Prostate gland (tissue), 2 donors: ENCODE measurements at regions not wholly inside any gene's neighbourhood (a gene's known extent, or its start where the extent isn't known, plus 50 kb on each side); places are given as distances from the start of the nearest gene placed in this dataset.

Experiments used
- DNase-seq: peaks from one replicate; pipeline ENCODE4 v3.0.0-alpha.2; 2019; ENCODE audit warnings: low spot score
- H3K27ac ChIP-seq, 2 donors: fragments of 200-600 bp; sonication (generic); 2 replicates each; pipeline ENCODE4 v1.5.1; 2017 to 2019
- H3K27me3 ChIP-seq: fragments of 200-600 bp; sonication (generic); replicated peaks from 2 replicates; pipeline ENCODE4 v1.5.1; 2019; ENCODE audit not compliant: insufficient read depth
- H3K36me3 ChIP-seq, 2 donors: fragments of 200-600 bp; sonication (generic); 1 replicate in 1 of 2; 2 replicates in 1 of 2; pipeline versions ENCODE4 v1.5.1 to v1.8.1; 2017 to 2019
- H3K4me1 ChIP-seq: fragments of 200-600 bp; sonication (generic); replicated peaks from 2 replicates; pipeline ENCODE4 v1.5.1; 2019
- H3K4me3 ChIP-seq, 2 donors: fragments of 200-600 bp; sonication (generic); 2 replicates each; pipeline ENCODE4 v1.5.1; 2017 to 2019
- H3K9me3 ChIP-seq: fragments of 200-600 bp; sonication (generic); 2 replicates; pipeline ENCODE4 v1.5.1; 2017
- POLR2A ChIP-seq: fragments of 450-650 bp; IDR thresholded peaks from one replicate; pipeline ENCODE4 v1.6.1; 2016; ENCODE audit warnings: antibody characterized with exemption, mild to moderate bottlenecking
- POLR2AphosphoS5 ChIP-seq: sonication (generic); formaldehyde crosslinking; IDR thresholded peaks from one replicate; pipeline ENCODE4 v1.6.1; 2017; ENCODE audit warnings: antibody characterized with exemption
- WGBS: methylation state at CpG from one replicate; pipeline ENCODE4 v1.1.5; 2018; 5-methylcytosine and 5-hydroxymethylcytosine counted together
- intact Hi-C: fragments of 100-400 bp; cut with DNase I; formaldehyde crosslinking; loops from one replicate; pipeline ENCODE4 v1.14.2; 2022
- TF ChIP-seq, protein P1 (sequence below), 4 experiments: fragments of 200-600 bp in 2 of 4; fragments of 450-650 bp in 2 of 4; sonication (generic) in 2 of 4; IDR thresholded peaks; 1 replicate in 3 of 4; 2 replicates in 1 of 4; pipeline ENCODE4 v1.5.1; 2016 to 2019; ENCODE audit warnings: antibody characterized with exemption in 4 of 4, mild to moderate bottlenecking in 2 of 4, moderate library complexity in 2 of 4

GRCh38 chr2:59896499-59897245, 656.8 kb downstream of the BCL11A start:
- intact Hi-C loops: no loop called here
- 84% methylated on average over 3 of the region's 3 CpGs for WGBS
- Histone ChIP-seq H3K27me3 (no peaks in the 10 kb centered on the region), H3K36me3 (no peaks in the 10 kb centered on the region), H3K4me3 (no peak overlapping the region), H3K4me1 (no peaks in the 10 kb centered on the region), H3K9me3 (no peaks in the 10 kb centered on the region), H3K27ac (no peak overlapping the region)
- TF ChIP-seq, protein P1, sequence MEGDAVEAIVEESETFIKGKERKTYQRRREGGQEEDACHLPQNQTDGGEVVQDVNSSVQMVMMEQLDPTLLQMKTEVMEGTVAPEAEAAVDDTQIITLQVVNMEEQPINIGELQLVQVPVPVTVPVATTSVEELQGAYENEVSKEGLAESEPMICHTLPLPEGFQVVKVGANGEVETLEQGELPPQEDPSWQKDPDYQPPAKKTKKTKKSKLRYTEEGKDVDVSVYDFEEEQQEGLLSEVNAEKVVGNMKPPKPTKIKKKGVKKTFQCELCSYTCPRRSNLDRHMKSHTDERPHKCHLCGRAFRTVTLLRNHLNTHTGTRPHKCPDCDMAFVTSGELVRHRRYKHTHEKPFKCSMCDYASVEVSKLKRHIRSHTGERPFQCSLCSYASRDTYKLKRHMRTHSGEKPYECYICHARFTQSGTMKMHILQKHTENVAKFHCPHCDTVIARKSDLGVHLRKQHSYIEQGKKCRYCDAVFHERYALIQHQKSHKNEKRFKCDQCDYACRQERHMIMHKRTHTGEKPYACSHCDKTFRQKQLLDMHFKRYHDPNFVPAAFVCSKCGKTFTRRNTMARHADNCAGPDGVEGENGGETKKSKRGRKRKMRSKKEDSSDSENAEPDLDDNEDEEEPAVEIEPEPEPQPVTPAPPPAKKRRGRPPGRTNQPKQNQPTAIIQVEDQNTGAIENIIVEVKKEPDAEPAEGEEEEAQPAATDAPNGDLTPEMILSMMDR (IDR thresholded peaks at IDR 0.05): no peak
- TF ChIP-seq POLR2AphosphoS5 (no peak), POLR2A (no peak)
- DNase-seq: no peak

DNA sequence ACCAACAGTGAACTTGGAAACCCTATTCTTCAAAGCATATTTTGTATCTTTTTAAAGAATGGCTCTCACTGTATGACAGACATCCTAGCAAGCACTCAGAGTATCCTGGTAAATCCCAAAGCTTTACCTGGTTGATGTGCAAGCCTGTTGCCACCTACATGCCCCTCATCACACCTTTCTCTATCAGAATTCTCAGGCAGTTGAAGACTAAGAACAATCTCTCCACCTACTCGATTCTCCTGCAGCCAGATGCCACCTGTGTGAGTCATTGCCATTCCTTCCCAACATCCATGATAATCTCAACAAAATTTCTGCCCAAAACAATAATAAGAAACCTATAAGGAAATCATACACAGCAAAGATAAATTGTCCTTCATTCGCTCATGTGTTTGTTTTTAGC, 659.8 kb downstream of the BCL11A start:
- no peak for DNase-seq
- intact Hi-C loops: no loop called here
- Histone ChIP-seq H3K36me3 (no peaks in the 10 kb centered on the region), H3K27ac (no peak overlapping the region), H3K4me1 (no peaks in the 10 kb centered on the region), H3K27me3 (no peaks in the 10 kb centered on the region), H3K9me3 (no peaks in the 10 kb centered on the region), H3K4me3 (no peak overlapping the region)
- no peak for TF ChIP-seq POLR2AphosphoS5
- TF ChIP-seq, protein P1 (IDR thresholded peaks at IDR 0.05): no peak
- 86% methylated on average over 2 of the region's 2 CpGs for WGBS

GRCh38 chr2:59892398-59892797, 661.1 kb downstream of the BCL11A start:
- WGBS: 55% methylated on average over 5 of the region's 5 CpGs
- TF ChIP-seq POLR2A (no peak), POLR2AphosphoS5 (no peak)
- TF ChIP-seq, protein P1 (IDR thresholded peaks at IDR 0.05): no peak
- no peak for DNase-seq
- intact Hi-C loops: no loop called here
- Histone ChIP-seq H3K9me3 (no peaks in the 10 kb centered on the region), H3K4me1 (no peaks in the 10 kb centered on the region), H3K4me3 (no peak overlapping the region), H3K36me3 (no peaks in the 10 kb centered on the region), H3K27me3 (no peaks in the 10 kb centered on the region), H3K27ac (no peak overlapping the region)

- H3K4me3 ChIP-seq: no peak overlapping the region
- no peak for DNase-seq
- no peaks in the 10 kb centered on the region for H3K36me3 ChIP-seq
- H3K4me1 ChIP-seq: no peaks in the 10 kb centered on the region
- H3K27me3 ChIP-seq: no peaks in the 10 kb centered on the region
- no peak overlapping the region for H3K27ac ChIP-seq
- WGBS: 96% methylated on average over 8 of the region's 8 CpGs
- no peak for TF ChIP-seq POLR2AphosphoS5
- no peak for TF ChIP-seq POLR2A
- TF ChIP-seq, protein P1 (IDR thresholded peaks at IDR 0.05): no peak
- intact Hi-C loops: no loop called here
- no peaks in the 10 kb centered on the region for H3K9me3 ChIP-seq
Observed at GRCh38 chr2:59889305-59889704, 664.1 kb downstream of the BCL11A start.

DNA sequence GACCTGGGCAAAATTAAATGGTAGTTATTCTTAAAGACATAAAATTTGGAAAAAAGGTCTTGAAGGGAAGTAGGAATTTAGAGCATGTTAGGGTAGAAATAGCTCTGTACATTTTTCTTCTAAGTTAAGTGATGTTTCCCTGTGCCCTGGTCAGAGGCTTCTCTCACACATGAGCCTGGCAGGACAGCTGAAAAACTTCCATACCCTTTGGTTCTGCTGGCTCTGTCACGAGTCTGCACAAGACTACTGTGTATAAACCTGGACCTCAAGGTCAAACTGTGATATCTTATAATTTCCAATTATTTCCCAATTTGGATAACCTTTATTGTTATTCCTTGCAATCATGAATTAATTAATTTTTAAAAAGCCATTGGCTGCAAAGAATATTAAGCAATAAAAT, 664.7 kb downstream of the BCL11A start:
- H3K4me1 ChIP-seq: no peaks in the 10 kb centered on the region
- H3K36me3 ChIP-seq: no peaks in the 10 kb centered on the region
- 73% methylated on average over 1 of the region's 1 CpG for WGBS
- H3K4me3 ChIP-seq: no peak overlapping the region
- DNase-seq: no peak
- no peaks in the 10 kb centered on the region for H3K27me3 ChIP-seq
- TF ChIP-seq, protein P1 (IDR thresholded peaks at IDR 0.05): no peak
- TF ChIP-seq POLR2AphosphoS5 (no peak), POLR2A (no peak)
- H3K27ac ChIP-seq: no peak overlapping the region
- H3K9me3 ChIP-seq: no peaks in the 10 kb centered on the region
- intact Hi-C loops: no loop called here
